Sigmoid colon (tissue), 4 donors: ENCODE measurements at regions not wholly inside any gene's neighbourhood (a gene's known extent, or its start where the extent isn't known, plus 50 kb on each side); places are given as distances from the start of the nearest gene placed in this dataset.

Experiments
- EP300 ChIP-seq, 4 donors: sonication (generic); formaldehyde crosslinking; IDR thresholded peaks; one replicate each; pipeline ENCODE4 v1.6.1; 2017; ENCODE audit warnings: antibody characterized with exemption in 4 of 4
- POLR2A ChIP-seq, 2 donors: fragments of 450-650 bp; IDR thresholded peaks; one replicate each; pipeline ENCODE4 v1.6.1; 2016; ENCODE audit warnings: antibody characterized with exemption in 2 of 2, mild to moderate bottlenecking in 2 of 2, moderate library complexity in 2 of 2
- POLR2AphosphoS5 ChIP-seq, 4 donors: sonication (generic); formaldehyde crosslinking; IDR thresholded peaks; one replicate each; pipeline ENCODE4 v1.6.1; 2017; ENCODE audit warnings: antibody characterized with exemption in 4 of 4
- TF ChIP-seq, protein P1 (sequence below), 4 experiments: fragments of 450-650 bp in 3 of 4; fragments of 200-600 bp in 1 of 4; IDR thresholded peaks; one replicate each; pipeline ENCODE4 v1.5.1; 2016 to 2019; ENCODE audit warnings: antibody characterized with exemption in 4 of 4, mild to moderate bottlenecking in 3 of 4, moderate library complexity in 2 of 4

DNA sequence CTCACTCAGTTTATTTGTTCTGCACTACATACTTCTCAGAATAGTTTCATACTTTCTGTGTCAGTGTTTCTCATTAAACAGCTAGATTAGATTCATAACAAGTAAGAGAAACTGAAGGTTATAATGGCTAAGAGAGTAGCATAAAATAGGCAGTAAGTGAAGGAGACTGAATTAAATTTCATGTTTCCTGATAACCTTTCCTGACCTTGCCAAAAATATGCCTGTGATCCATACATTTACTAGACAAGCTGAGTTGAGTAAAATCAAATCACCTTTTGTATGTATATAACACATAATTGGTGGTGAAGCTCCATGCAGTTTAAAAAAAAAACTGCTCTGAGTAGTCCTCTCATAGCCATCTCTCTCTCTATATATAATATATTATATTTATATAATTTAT lies 545.3 kb upstream of the PCDH20 start:
- TF ChIP-seq, protein P1, sequence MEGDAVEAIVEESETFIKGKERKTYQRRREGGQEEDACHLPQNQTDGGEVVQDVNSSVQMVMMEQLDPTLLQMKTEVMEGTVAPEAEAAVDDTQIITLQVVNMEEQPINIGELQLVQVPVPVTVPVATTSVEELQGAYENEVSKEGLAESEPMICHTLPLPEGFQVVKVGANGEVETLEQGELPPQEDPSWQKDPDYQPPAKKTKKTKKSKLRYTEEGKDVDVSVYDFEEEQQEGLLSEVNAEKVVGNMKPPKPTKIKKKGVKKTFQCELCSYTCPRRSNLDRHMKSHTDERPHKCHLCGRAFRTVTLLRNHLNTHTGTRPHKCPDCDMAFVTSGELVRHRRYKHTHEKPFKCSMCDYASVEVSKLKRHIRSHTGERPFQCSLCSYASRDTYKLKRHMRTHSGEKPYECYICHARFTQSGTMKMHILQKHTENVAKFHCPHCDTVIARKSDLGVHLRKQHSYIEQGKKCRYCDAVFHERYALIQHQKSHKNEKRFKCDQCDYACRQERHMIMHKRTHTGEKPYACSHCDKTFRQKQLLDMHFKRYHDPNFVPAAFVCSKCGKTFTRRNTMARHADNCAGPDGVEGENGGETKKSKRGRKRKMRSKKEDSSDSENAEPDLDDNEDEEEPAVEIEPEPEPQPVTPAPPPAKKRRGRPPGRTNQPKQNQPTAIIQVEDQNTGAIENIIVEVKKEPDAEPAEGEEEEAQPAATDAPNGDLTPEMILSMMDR (IDR thresholded peaks at IDR 0.05): no peak
- no peak for TF ChIP-seq POLR2A (IDR thresholded peaks at IDR 0.05)
- no peak for TF ChIP-seq POLR2AphosphoS5 (IDR thresholded peaks at IDR 0.05)
- TF ChIP-seq EP300 (IDR thresholded peaks at IDR 0.05): no peak
